ENCODE measurements at regions not wholly inside any gene's neighbourhood (a gene's known extent, or its start where the extent isn't known, plus 50 kb on each side); places are given as distances from the start of the nearest gene placed in this dataset.
A peak's percentile ranks its signal among the peaks of the same experiment; 100 is the strongest.

DNA sequence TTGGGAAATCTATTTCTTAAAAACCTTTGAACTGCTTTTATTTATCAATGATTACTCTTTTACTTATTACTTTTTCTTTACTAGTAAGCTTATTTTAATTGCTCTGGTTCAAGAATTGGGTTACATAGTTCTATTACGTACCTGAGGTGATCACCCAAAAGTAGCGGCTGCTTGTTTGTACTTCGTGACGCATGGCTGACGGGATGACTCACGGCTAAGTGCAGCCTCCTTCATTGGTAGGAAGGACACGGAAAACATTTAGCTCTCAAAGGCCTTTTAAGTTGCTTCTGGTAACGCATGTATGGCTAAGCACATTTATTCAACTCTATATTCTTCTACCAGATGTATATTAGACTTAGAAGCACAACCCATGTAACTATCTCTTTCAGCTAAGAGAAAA lies 285.8 kb upstream of the SP4 start:
- H3K27ac ChIP-seq (ENCODE audit: low read depth, low read length): no peak overlapping the region
- no peak for DNase-seq (ENCODE audit: low read depth in 4 of 6, low spot score in 6 of 6)
- no peaks in the 10 kb centered on the region for H3K9me3 ChIP-seq (ENCODE audit: control insufficient read depth, insufficient read depth, low read length)
- 98% methylated on average over 6 of the region's 8 CpGs for WGBS (ENCODE audit: insufficient coverage)
- no peak overlapping the region for H3K4me3 ChIP-seq (ENCODE audit: low read depth, low read length)
- no peaks in the 10 kb centered on the region for H3K36me3 ChIP-seq (ENCODE audit: control insufficient read depth, insufficient read depth, low read length)
- H3K4me1 ChIP-seq (ENCODE audit: control insufficient read depth, insufficient read depth, low read length): no peaks in the 10 kb centered on the region
- no peaks in the 10 kb centered on the region for H3K27me3 ChIP-seq (ENCODE audit: control insufficient read depth, insufficient read depth, low read length)

DNA sequence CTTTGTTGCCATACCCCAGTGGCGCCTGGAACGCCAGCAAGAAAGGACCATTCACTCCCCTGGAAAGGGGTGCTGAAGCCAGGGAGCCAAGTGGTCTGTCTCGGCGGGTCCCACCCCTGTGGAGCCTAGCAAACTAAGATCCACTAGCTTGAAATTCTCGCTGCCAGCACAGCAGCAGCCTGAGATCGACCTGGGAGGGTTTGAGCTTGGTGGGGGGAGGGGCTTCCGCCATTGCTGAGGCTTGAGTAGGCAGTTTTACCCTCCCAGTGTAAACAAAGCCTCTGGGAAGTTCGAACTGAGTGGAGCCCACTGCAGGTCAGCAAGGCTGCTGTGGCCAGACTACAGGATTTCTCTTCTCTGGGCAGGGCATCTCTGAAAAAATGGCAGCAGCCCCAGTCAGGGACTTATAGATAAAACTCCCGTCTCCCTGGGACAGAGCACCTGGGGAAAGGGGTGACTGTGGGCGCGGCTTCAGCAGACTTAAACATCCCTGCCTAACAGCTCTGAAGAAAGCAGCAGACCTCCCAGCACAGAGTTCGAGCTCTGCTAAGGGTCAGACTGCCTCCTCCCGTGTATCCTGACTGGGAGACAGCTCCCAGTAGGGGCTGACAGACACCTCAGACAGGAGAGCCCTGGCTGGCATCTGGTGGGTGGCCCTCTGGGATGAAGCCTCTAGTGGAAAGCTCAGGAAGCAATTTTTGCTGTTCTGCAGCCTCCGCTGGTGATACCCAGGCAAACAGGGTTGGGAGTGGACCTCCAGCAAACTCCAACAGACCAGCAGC lies 281.1 kb upstream of the SP4 start:
- Histone ChIP-seq H3K4me1 (ENCODE audit: control insufficient read depth, insufficient read depth, low read length) (no peaks in the 10 kb centered on the region), H3K9me3 (ENCODE audit: control insufficient read depth, insufficient read depth, low read length) (no peaks in the 10 kb centered on the region), H3K27ac (ENCODE audit: low read depth, low read length) (no peak overlapping the region), H3K27me3 (ENCODE audit: control insufficient read depth, insufficient read depth, low read length) (no peaks in the 10 kb centered on the region), H3K4me3 (ENCODE audit: low read depth, low read length) (no peak overlapping the region), H3K36me3 (ENCODE audit: control insufficient read depth, insufficient read depth, low read length) (no peaks in the 10 kb centered on the region)
- no peak for DNase-seq (ENCODE audit: low read depth in 4 of 6, low spot score in 6 of 6)
- WGBS (ENCODE audit: insufficient coverage): 72% methylated on average over 14 of the region's 14 CpGs

DNA sequence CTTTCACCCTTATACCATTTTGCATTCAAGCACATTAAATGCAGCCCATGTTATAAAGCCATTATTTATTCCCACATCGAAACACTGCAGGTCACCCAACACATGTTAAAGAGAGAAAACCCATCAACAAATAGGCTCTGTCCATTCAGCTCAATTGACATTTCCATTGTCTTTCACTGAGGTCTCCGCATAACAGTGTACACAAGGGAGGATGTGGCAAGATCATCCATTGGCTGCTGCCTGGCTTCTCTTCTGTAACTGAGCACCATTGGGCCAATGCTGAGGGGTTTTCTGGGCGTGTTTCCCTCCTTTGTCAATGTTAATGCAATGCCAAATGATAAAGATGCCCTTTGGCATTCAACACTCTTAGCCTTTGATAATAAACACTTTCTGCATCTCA lies 278.1 kb upstream of the SP4 start:
- Histone ChIP-seq H3K4me1 (ENCODE audit: control insufficient read depth, insufficient read depth, low read length) (no peaks in the 10 kb centered on the region), H3K9me3 (ENCODE audit: control insufficient read depth, insufficient read depth, low read length) (no peaks in the 10 kb centered on the region), H3K27me3 (ENCODE audit: control insufficient read depth, insufficient read depth, low read length) (no peaks in the 10 kb centered on the region), H3K27ac (ENCODE audit: low read depth, low read length) (no peak overlapping the region), H3K36me3 (ENCODE audit: control insufficient read depth, insufficient read depth, low read length) (no peaks in the 10 kb centered on the region), H3K4me3 (ENCODE audit: low read depth, low read length) (no peak overlapping the region)
- 79% methylated on average over 3 of the region's 3 CpGs for WGBS (ENCODE audit: insufficient coverage)
- DNase-seq (ENCODE audit: low read depth in 4 of 6, low spot score in 6 of 6): no peak

- Histone ChIP-seq H3K4me3 (ENCODE audit: low read depth, low read length) (no peak overlapping the region), H3K9me3 (ENCODE audit: control insufficient read depth, insufficient read depth, low read length) (no peaks in the 10 kb centered on the region), H3K27ac (ENCODE audit: low read depth, low read length) (no peak overlapping the region), H3K27me3 (ENCODE audit: control insufficient read depth, insufficient read depth, low read length) (no peaks in the 10 kb centered on the region), H3K36me3 (ENCODE audit: control insufficient read depth, insufficient read depth, low read length) (no peaks in the 10 kb centered on the region), H3K4me1 (ENCODE audit: control insufficient read depth, insufficient read depth, low read length) (no peaks in the 10 kb centered on the region)
- WGBS (ENCODE audit: insufficient coverage): no CpG with 5 or more reads among the region's 2 CpGs
- no peak for DNase-seq (ENCODE audit: low read depth in 4 of 6, low spot score in 6 of 6)
Observed at GRCh38 chr7:21154614-21155013, 273.3 kb upstream of the SP4 start.

DNA sequence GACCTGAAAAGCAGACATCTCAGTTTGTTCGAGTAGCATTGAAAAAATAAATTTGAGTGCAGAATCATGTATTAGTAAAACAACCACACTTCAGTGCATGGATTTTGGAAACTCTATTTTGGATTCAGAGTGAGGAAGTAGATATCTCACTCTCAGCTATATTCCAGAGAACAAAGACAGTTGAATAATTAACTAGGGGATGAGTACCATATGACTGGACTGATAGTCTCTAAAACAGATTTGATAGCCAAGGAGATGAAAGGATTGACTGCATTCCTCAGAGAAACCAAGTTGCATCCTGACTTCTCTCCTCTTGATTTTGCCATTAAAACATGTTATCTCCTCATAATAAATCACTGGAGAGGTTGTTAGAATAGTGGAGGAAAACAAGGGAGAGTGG lies 268.4 kb upstream of the SP4 start:
- no CpG with 5 or more reads among the region's 1 CpG for WGBS (ENCODE audit: insufficient coverage)
- H3K4me3 ChIP-seq (ENCODE audit: low read depth, low read length): no peak overlapping the region
- no peaks in the 10 kb centered on the region for H3K4me1 ChIP-seq (ENCODE audit: control insufficient read depth, insufficient read depth, low read length)
- H3K36me3 ChIP-seq (ENCODE audit: control insufficient read depth, insufficient read depth, low read length): no peaks in the 10 kb centered on the region
- no peak overlapping the region for H3K27ac ChIP-seq (ENCODE audit: low read depth, low read length)
- H3K9me3 ChIP-seq (ENCODE audit: control insufficient read depth, insufficient read depth, low read length): no peaks in the 10 kb centered on the region
- H3K27me3 ChIP-seq (ENCODE audit: control insufficient read depth, insufficient read depth, low read length): no peaks in the 10 kb centered on the region
- no peak for DNase-seq (ENCODE audit: low read depth in 4 of 6, low spot score in 6 of 6)

DNA sequence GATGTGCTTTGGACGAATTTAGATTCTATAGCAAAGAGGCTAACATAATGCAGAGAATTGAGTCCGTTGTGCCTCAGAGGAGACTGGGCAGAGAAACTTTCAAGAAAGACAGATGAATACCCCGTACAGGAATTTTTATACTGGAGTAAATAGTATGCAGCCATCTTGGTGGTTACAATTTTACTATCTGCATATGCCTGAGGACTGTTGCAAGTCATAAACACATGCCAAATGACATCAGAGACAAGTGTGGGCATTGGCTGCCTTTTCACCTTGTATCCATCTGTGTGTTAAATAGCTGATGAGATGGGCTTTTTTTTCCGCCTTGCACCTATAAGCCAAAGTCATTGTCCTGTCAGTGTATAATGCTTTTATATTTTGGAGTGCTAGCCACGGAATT lies 267.5 kb upstream of the SP4 start:
- no peak overlapping the region for H3K27ac ChIP-seq (ENCODE audit: low read depth, low read length)
- WGBS (ENCODE audit: insufficient coverage): 73% methylated on average over 3 of the region's 5 CpGs
- H3K9me3 ChIP-seq (ENCODE audit: control insufficient read depth, insufficient read depth, low read length): no peaks in the 10 kb centered on the region
- DNase-seq (ENCODE audit: low read depth in 4 of 6, low spot score in 6 of 6): no peak
- H3K4me3 ChIP-seq (ENCODE audit: low read depth, low read length): no peak overlapping the region
- no peaks in the 10 kb centered on the region for H3K4me1 ChIP-seq (ENCODE audit: control insufficient read depth, insufficient read depth, low read length)
- no peaks in the 10 kb centered on the region for H3K27me3 ChIP-seq (ENCODE audit: control insufficient read depth, insufficient read depth, low read length)
- no peaks in the 10 kb centered on the region for H3K36me3 ChIP-seq (ENCODE audit: control insufficient read depth, insufficient read depth, low read length)

GRCh38 chr7:21167942-21168341 lies 259.9 kb upstream of the SP4 start:
- H3K36me3 ChIP-seq (ENCODE audit: control insufficient read depth, insufficient read depth, low read length): no peaks in the 10 kb centered on the region
- WGBS (ENCODE audit: insufficient coverage): no CpG with 5 or more reads among the region's 2 CpGs
- DNase-seq (ENCODE audit: low read depth in 4 of 6, low spot score in 6 of 6): no peak
- H3K4me3 ChIP-seq (ENCODE audit: low read depth, low read length): no peak overlapping the region
- peaks cover 31% of the 10 kb centered on the region for H3K27me3 ChIP-seq (ENCODE audit: control insufficient read depth, insufficient read depth, low read length)
- H3K9me3 ChIP-seq (ENCODE audit: control insufficient read depth, insufficient read depth, low read length): no peaks in the 10 kb centered on the region
- peaks cover 8% of the 10 kb centered on the region for H3K4me1 ChIP-seq (ENCODE audit: control insufficient read depth, insufficient read depth, low read length)
- H3K27ac ChIP-seq (ENCODE audit: low read depth, low read length): no peak overlapping the region

DNA sequence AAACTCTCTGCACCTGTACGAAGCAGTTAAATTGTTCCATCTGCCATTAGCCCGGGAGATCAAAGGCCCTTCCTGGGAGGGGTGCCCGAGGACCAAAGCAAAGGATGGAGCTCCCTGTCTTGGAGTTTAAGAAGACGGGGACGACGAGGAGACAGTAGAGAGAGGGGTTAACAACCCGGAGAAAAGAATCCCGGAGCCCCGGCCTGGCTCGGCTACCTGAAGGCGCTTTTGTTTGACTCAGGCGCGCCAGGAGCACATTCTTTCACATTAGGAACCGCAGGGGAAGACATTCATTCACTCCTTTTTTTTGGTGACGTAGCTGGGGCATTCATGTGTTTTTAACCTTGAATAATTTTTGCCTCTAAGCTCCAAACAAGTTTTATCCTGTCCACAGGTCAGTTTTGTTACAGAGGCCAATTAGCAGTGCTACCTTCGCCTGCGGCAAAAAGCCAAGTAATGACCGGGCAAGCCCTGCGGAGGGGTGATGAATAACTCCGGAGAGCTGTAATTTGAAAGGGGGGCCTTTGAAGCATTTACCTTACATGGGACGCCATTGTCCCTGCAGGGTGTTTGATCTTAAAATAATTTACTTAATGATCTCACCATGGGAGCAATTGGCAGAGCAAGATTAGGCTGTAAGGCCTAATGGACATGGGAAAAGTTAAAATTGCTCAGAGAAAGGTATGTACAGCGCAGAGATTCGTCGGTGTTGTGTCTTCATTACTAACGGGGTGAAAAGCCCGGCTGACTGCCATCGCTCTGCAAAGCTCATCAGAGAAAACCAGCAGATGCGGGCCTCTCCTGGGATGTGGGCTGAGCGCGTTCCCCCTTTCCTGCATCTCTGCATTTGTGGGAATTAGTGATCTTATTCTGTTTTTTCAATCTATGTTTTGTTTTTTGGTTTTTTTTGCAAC lies 258.0 kb upstream of the SP4 start:
- DNase-seq (ENCODE audit: low read depth in 4 of 6, low spot score in 6 of 6): peak in 2 of 6 donors; percentile 13 to 65
- H3K9me3 ChIP-seq (ENCODE audit: control insufficient read depth, insufficient read depth, low read length): no peaks in the 10 kb centered on the region
- 8% methylated on average over 26 of the region's 30 CpGs for WGBS (ENCODE audit: insufficient coverage)
- no peak overlapping the region for H3K27ac ChIP-seq (ENCODE audit: low read depth, low read length)
- no peaks in the 10 kb centered on the region for H3K36me3 ChIP-seq (ENCODE audit: control insufficient read depth, insufficient read depth, low read length)
- H3K27me3 ChIP-seq (ENCODE audit: control insufficient read depth, insufficient read depth, low read length): peaks cover 31% of the 10 kb centered on the region
- no peak overlapping the region for H3K4me3 ChIP-seq (ENCODE audit: low read depth, low read length)
- H3K4me1 ChIP-seq (ENCODE audit: control insufficient read depth, insufficient read depth, low read length): peaks cover 8% of the 10 kb centered on the region

DNA sequence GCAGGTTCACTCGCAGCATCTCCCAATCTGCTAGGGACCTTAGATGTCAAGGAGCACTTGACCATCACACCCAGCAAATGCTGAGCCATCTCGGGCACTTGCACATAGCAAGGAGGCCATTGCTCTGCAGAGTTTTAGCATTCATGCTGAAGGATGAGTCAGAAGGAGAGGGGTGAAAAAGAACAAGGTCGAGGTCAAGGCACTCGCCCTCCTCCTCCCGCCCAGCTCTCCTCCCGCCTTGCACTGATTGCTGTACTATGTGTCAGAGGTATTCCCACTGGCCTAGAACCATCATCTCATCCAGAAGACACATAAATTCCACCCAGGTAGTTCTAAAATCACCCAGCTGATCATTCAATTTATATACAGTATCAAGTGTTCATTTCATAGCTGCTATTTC lies 255.1 kb upstream of the SP4 start:
- Histone ChIP-seq H3K4me1 (ENCODE audit: control insufficient read depth, insufficient read depth, low read length) (peaks cover 8% of the 10 kb centered on the region), H3K27ac (ENCODE audit: low read depth, low read length) (no peak overlapping the region), H3K36me3 (ENCODE audit: control insufficient read depth, insufficient read depth, low read length) (no peaks in the 10 kb centered on the region), H3K27me3 (ENCODE audit: control insufficient read depth, insufficient read depth, low read length) (peaks cover 28% of the 10 kb centered on the region), H3K9me3 (ENCODE audit: control insufficient read depth, insufficient read depth, low read length) (no peaks in the 10 kb centered on the region), H3K4me3 (ENCODE audit: low read depth, low read length) (no peak overlapping the region)
- no peak for DNase-seq (ENCODE audit: low read depth in 4 of 6, low spot score in 6 of 6)
- 63% methylated on average over 6 of the region's 6 CpGs for WGBS (ENCODE audit: insufficient coverage)

GRCh38 chr7:21173436-21173835 lies 254.4 kb upstream of the SP4 start:
- H3K36me3 ChIP-seq (ENCODE audit: control insufficient read depth, insufficient read depth, low read length): no peaks in the 10 kb centered on the region
- H3K27ac ChIP-seq (ENCODE audit: low read depth, low read length): no peak overlapping the region
- H3K9me3 ChIP-seq (ENCODE audit: control insufficient read depth, insufficient read depth, low read length): no peaks in the 10 kb centered on the region
- peaks cover 8% of the 10 kb centered on the region for H3K4me1 ChIP-seq (ENCODE audit: control insufficient read depth, insufficient read depth, low read length)
- no peak overlapping the region for H3K4me3 ChIP-seq (ENCODE audit: low read depth, low read length)
- DNase-seq (ENCODE audit: low read depth in 4 of 6, low spot score in 6 of 6): no peak
- peaks cover 25% of the 10 kb centered on the region for H3K27me3 ChIP-seq (ENCODE audit: control insufficient read depth, insufficient read depth, low read length)
- 71% methylated on average over 1 of the region's 1 CpG for WGBS (ENCODE audit: insufficient coverage)

Data from spinal cord (tissue), 9 donors.